Kidney (tissue), 13 donors: ENCODE measurements at regions not wholly inside any gene's neighbourhood (a gene's known extent, or its start where the extent isn't known, plus 50 kb on each side); places are given as distances from the start of the nearest gene placed in this dataset.

Experiments used
- DNase-seq, 5 donors: peaks; one replicate each; pipeline ENCODE4 v3.0.0-alpha.2; 2013 to 2020
- FAIRE-seq: peaks from 2 replicates; lab custom pipeline; 2012; peaks lifted over from hg19 to GRCh38; lab: Jason Lieb, UNC
- H3K27ac ChIP-seq, 2 donors: one replicate each; pipeline ENCODE4 v1.7.0; 2013; ENCODE audit warnings: low read depth in 2 of 2, low read length in 2 of 2, inconsistent platforms in 1 of 2
- H3K27me3 ChIP-seq: one replicate; pipeline ENCODE4 v1.7.1; 2013; ENCODE audit warnings: low read length, inconsistent platforms; ENCODE audit not compliant: control insufficient read depth, insufficient read depth
- H3K36me3 ChIP-seq, 3 donors: one replicate each; pipeline versions ENCODE4 v1.7.0 to v1.7.1; 2013; ENCODE audit warnings: low read length in 3 of 3, control low read depth in 1 of 3, inconsistent platforms in 1 of 3; ENCODE audit not compliant: insufficient read depth in 3 of 3, control insufficient read depth in 2 of 3
- H3K4me1 ChIP-seq, 3 donors: one replicate each; pipeline versions ENCODE4 v1.7.0 to v1.7.1; 2013; ENCODE audit warnings: low read length in 3 of 3, inconsistent platforms in 1 of 3, low read depth in 1 of 3; ENCODE audit not compliant: control insufficient read depth in 2 of 3, insufficient read depth in 2 of 3
- H3K4me3 ChIP-seq, 3 donors: one replicate each; pipeline versions ENCODE4 v1.7.0 to v1.8.1; 2013; ENCODE audit warnings: low read length in 3 of 3, control low read depth in 1 of 3, inconsistent platforms in 1 of 3
- H3K9ac ChIP-seq, 3 donors: one replicate each; pipeline versions ENCODE4 v1.7.0 to v1.7.1; 2013; ENCODE audit warnings: low read length in 3 of 3, control low read depth in 1 of 3, inconsistent platforms in 1 of 3
- H3K9me3 ChIP-seq, 3 donors: one replicate each; pipeline versions ENCODE4 v1.7.0 to v1.7.1; 2013; ENCODE audit warnings: low read length in 3 of 3, control low read depth in 1 of 3, inconsistent platforms in 1 of 3; ENCODE audit not compliant: control insufficient read depth in 2 of 3, insufficient read depth in 1 of 3
- CTCF ChIP-seq: IDR thresholded peaks from 3 replicates; pipeline ENCODE4 v1.5.1; 2012; ENCODE audit warnings: mild to moderate bottlenecking, moderate library complexity, borderline replicate concordance; ENCODE audit not compliant: insufficient read depth; ENCODE audit errors: extremely low read depth
- intact Hi-C: fragments of 100-400 bp; cut with DNase I; formaldehyde crosslinking; loops from one replicate; pipeline ENCODE4 v1.11.1; 2022
- donor health status: control.
- donor health status: control.
- donor health status: control.
- donor health status: control.
- donor health status: control.
- donor health status: DM: yes; HTN: yes; CAD: no.
- donor health status: Normal renal cell carcinoma (clear cell type).

- DNase-seq (no peak), FAIRE-seq (no peak)
- Histone ChIP-seq H3K9me3 (no peaks in the 10 kb centered on the region), H3K4me1 (no peaks in the 10 kb centered on the region), H3K36me3 (no peaks in the 10 kb centered on the region), H3K4me3 (no peak overlapping the region), H3K27ac (no peak overlapping the region), H3K9ac (no peak overlapping the region), H3K27me3 (no peaks in the 10 kb centered on the region)
- intact Hi-C loops: no loop called here
- TF ChIP-seq CTCF: no peak
These were observed 168.1 kb downstream of the AMY1C start for GRCh38 chr1:103917795-103918194.

GRCh38 chr1:103931891-103932290, 182.2 kb downstream of the AMY1C start:
- DNase-seq (no peak), FAIRE-seq (no peak)
- Histone ChIP-seq H3K27ac (no peak overlapping the region), H3K4me3 (no peak overlapping the region), H3K4me1 (no peaks in the 10 kb centered on the region), H3K36me3 (no peaks in the 10 kb centered on the region), H3K9ac (no peak overlapping the region), H3K9me3 (no peaks in the 10 kb centered on the region), H3K27me3 (no peaks in the 10 kb centered on the region)
- intact Hi-C loops: no loop called here
- TF ChIP-seq CTCF: no peak

GRCh38 chr1:103937763-103938357, 188.2 kb downstream of the AMY1C start:
- FAIRE-seq: no peak
- H3K9ac ChIP-seq: no peak overlapping the region
- TF ChIP-seq CTCF: no peak
- no peaks in the 10 kb centered on the region for H3K36me3 ChIP-seq
- intact Hi-C loops: no loop called here
- no peaks in the 10 kb centered on the region for H3K9me3 ChIP-seq
- H3K27me3 ChIP-seq: no peaks in the 10 kb centered on the region
- no peak overlapping the region for H3K27ac ChIP-seq
- no peak for DNase-seq
- no peaks in the 10 kb centered on the region for H3K4me1 ChIP-seq
- H3K4me3 ChIP-seq: no peak overlapping the region

- intact Hi-C loops: no loop called here
- Histone ChIP-seq H3K27ac (no peak overlapping the region), H3K9me3 (no peaks in the 10 kb centered on the region), H3K36me3 (no peaks in the 10 kb centered on the region), H3K4me1 (no peaks in the 10 kb centered on the region), H3K9ac (no peak overlapping the region), H3K27me3 (no peaks in the 10 kb centered on the region), H3K4me3 (no peak overlapping the region)
- DNase-seq (no peak), FAIRE-seq (no peak)
- no peak for TF ChIP-seq CTCF
These were observed 191.4 kb downstream of the AMY1C start for GRCh38 chr1:103941086-103941485.
